Neural cell (in vitro differentiated cells): ENCODE measurements at regions not wholly inside any gene's neighbourhood (a gene's known extent, or its start where the extent isn't known, plus 50 kb on each side); places are given as distances from the start of the nearest gene placed in this dataset.

Source experiments
- H2AFZ ChIP-seq: fragments of 200-600, 300-800 bp; sonication (generic), shearing (Covaris generic); 2 replicates; pipeline ENCODE4 v1.6.0; 2014; ENCODE audit warnings: low read depth, mild to moderate bottlenecking, antibody characterized with exemption, low read length, moderate library complexity
- H3F3A ChIP-seq: fragments of 200-600 bp; shearing (Covaris generic); 2 replicates; pipeline ENCODE4 v1.6.1; 2016; ENCODE audit warnings: mild to moderate bottlenecking, moderate library complexity, mixed read lengths, antibody characterized with exemption, low read length; ENCODE audit not compliant: insufficient read depth, poor library complexity, severe bottlenecking
- H3K27ac ChIP-seq: fragments of 200-600, 300-800 bp; sonication (generic), shearing (Covaris generic); 2 replicates; pipeline ENCODE4 v1.5.1; 2014; ENCODE audit warnings: mild to moderate bottlenecking, low read length, moderate library complexity
- H3K27me3 ChIP-seq: fragments of 300-800, 200-600 bp; sonication (generic), shearing (Covaris generic); 2 replicates; pipeline ENCODE4 v1.6.0; 2014; ENCODE audit warnings: mild to moderate bottlenecking, low read depth, low read length, moderate library complexity; ENCODE audit not compliant: insufficient read depth
- H3K36me3 ChIP-seq: fragments of 300-800, 200-600 bp; sonication (generic), shearing (Covaris generic); 2 replicates; pipeline ENCODE4 v1.5.1; 2014; ENCODE audit warnings: mild to moderate bottlenecking, antibody characterized with exemption, low read length, moderate library complexity; ENCODE audit not compliant: insufficient read depth
- H3K4me2 ChIP-seq: fragments of 300-800, 200-600 bp; sonication (generic), shearing (Covaris generic); 2 replicates; pipeline ENCODE4 v1.6.0; 2014; ENCODE audit warnings: mild to moderate bottlenecking, low read length
- H3K4me3 ChIP-seq: fragments of 300-800, 200-600 bp; sonication (generic), shearing (Covaris generic); 2 replicates; pipeline ENCODE4 v1.5.1; 2014; ENCODE audit warnings: mild to moderate bottlenecking, low read length, moderate library complexity
- H3K79me2 ChIP-seq: fragments of 200-600 bp; shearing (Covaris generic); replicated peaks from 2 replicates; pipeline ENCODE4 v1.6.0; 2014; ENCODE audit warnings: mild to moderate bottlenecking, low read length, moderate library complexity; ENCODE audit not compliant: insufficient read depth
- H3K9ac ChIP-seq: fragments of 300-800, 200-600 bp; sonication (generic), shearing (Covaris generic); 2 replicates; pipeline ENCODE4 v1.6.1; 2016; ENCODE audit warnings: mild to moderate bottlenecking, low read length, mixed read lengths
- H3K9me2 ChIP-seq: fragments of 200-600 bp; shearing (Covaris generic); 2 replicates; pipeline ENCODE4 v1.6.1; 2016; ENCODE audit warnings: mild to moderate bottlenecking, low read length, mixed read lengths; ENCODE audit not compliant: insufficient read depth
- H3K9me3 ChIP-seq: fragments of 200-600, 300-800 bp; sonication (generic), shearing (Covaris generic); 2 replicates; pipeline ENCODE4 v1.6.1; 2016; ENCODE audit warnings: mild to moderate bottlenecking, mixed run types, low read length, moderate library complexity, mixed read lengths
- H4K20me1 ChIP-seq: fragments of 200-600 bp; shearing (Covaris generic); 2 replicates; pipeline ENCODE4 v1.6.1; 2016; ENCODE audit warnings: mild to moderate bottlenecking, mixed run types; ENCODE audit not compliant: insufficient read depth
- CTCF ChIP-seq: fragments of 450-650 bp; IDR thresholded peaks from 2 replicates; pipeline ENCODE4 v1.5.1; 2014; ENCODE audit warnings: antibody characterized with exemption, mild to moderate bottlenecking, moderate library complexity; ENCODE audit not compliant: poor library complexity, severe bottlenecking
- EP300 ChIP-seq: fragments of 450-650 bp; conservative IDR thresholded peaks from 2 replicates; pipeline ENCODE4 v1.6.1; 2014; ENCODE audit warnings: antibody characterized with exemption, mild to moderate bottlenecking, moderate library complexity; ENCODE audit not compliant: poor library complexity, severe bottlenecking
- EZH2 ChIP-seq: fragments of 200-600, 300-800 bp; shearing (Covaris generic), sonication (generic); IDR thresholded peaks from 2 replicates; pipeline ENCODE4 v1.6.1; 2014; ENCODE audit warnings: antibody characterized with exemption, low read length, borderline replicate concordance, mild to moderate bottlenecking; ENCODE audit not compliant: insufficient read depth, poor library complexity, severe bottlenecking
- MXI1 ChIP-seq: fragments of 450-650 bp; conservative IDR thresholded peaks from 2 replicates; pipeline ENCODE4 v1.6.1; 2014; ENCODE audit warnings: antibody characterized with exemption, mild to moderate bottlenecking; ENCODE audit not compliant: poor library complexity, severe bottlenecking
- POLR2AphosphoS5 ChIP-seq: IDR thresholded peaks from 2 replicates; pipeline ENCODE4 v1.6.1; 2012
- RAD21 ChIP-seq: fragments of 450-650 bp; conservative IDR thresholded peaks from 2 replicates; pipeline ENCODE4 v1.6.1; 2014; ENCODE audit warnings: antibody characterized with exemption, mild to moderate bottlenecking, moderate library complexity
- SMC3 ChIP-seq: fragments of 450-650 bp; conservative IDR thresholded peaks from 2 replicates; pipeline ENCODE4 v1.6.1; 2014; ENCODE audit warnings: antibody characterized with exemption, mild to moderate bottlenecking, moderate library complexity; ENCODE audit not compliant: poor library complexity
- TAF1 ChIP-seq: IDR thresholded peaks from 2 replicates; pipeline ENCODE4 v1.6.1; 2012; ENCODE audit warnings: low read depth
- TF ChIP-seq, protein P1 (sequence below): IDR thresholded peaks from 2 replicates; pipeline ENCODE4 v1.6.1; 2012; ENCODE audit warnings: borderline replicate concordance

DNA sequence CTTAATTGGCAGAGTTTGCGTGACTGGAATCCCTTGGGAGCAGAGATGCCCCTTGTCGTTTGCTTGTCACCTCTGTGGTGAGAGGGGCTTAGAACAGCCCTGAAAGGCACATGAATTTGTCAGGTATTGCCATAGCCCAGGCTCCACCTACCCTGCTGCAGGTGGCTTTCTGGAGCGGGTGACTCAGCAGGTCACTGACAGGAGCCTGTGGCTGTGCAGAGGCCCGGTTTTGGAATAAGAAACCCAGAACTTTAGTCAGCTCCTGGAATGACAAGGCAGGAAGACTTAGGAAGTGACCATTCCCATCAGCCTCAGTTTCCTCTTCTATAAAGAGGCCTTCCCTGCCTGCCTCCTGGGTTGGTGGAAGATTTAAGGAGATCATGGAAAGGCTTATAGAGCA lies 539.7 kb downstream of the INSC start:
- H3K9me2 ChIP-seq: no peaks in the 10 kb centered on the region
- TF ChIP-seq, protein P1, sequence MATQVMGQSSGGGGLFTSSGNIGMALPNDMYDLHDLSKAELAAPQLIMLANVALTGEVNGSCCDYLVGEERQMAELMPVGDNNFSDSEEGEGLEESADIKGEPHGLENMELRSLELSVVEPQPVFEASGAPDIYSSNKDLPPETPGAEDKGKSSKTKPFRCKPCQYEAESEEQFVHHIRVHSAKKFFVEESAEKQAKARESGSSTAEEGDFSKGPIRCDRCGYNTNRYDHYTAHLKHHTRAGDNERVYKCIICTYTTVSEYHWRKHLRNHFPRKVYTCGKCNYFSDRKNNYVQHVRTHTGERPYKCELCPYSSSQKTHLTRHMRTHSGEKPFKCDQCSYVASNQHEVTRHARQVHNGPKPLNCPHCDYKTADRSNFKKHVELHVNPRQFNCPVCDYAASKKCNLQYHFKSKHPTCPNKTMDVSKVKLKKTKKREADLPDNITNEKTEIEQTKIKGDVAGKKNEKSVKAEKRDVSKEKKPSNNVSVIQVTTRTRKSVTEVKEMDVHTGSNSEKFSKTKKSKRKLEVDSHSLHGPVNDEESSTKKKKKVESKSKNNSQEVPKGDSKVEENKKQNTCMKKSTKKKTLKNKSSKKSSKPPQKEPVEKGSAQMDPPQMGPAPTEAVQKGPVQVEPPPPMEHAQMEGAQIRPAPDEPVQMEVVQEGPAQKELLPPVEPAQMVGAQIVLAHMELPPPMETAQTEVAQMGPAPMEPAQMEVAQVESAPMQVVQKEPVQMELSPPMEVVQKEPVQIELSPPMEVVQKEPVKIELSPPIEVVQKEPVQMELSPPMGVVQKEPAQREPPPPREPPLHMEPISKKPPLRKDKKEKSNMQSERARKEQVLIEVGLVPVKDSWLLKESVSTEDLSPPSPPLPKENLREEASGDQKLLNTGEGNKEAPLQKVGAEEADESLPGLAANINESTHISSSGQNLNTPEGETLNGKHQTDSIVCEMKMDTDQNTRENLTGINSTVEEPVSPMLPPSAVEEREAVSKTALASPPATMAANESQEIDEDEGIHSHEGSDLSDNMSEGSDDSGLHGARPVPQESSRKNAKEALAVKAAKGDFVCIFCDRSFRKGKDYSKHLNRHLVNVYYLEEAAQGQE: no peak
- TF ChIP-seq SMC3 (no peak), POLR2AphosphoS5 (no peak), RAD21 (no peak), EP300 (no peak), EZH2 (no peak), TAF1 (no peak), MXI1 (no peak), CTCF (no peak)
- no peak overlapping the region for H3K4me3 ChIP-seq
- no peak overlapping the region for H3K9ac ChIP-seq
- H4K20me1 ChIP-seq: no peaks in the 10 kb centered on the region
- H3K27ac ChIP-seq: no peak overlapping the region
- H3K27me3 ChIP-seq: no peaks in the 10 kb centered on the region
- H3K79me2 ChIP-seq: no peaks in the 10 kb centered on the region
- H3K4me2 ChIP-seq: no peak overlapping the region
- H3F3A ChIP-seq: no peaks in the 10 kb centered on the region
- H2AFZ ChIP-seq: no peak overlapping the region
- H3K9me3 ChIP-seq: no peaks in the 10 kb centered on the region
- H3K36me3 ChIP-seq: no peaks in the 10 kb centered on the region

- H2AFZ ChIP-seq: no peak overlapping the region
- H3K36me3 ChIP-seq: no peaks in the 10 kb centered on the region
- no peaks in the 10 kb centered on the region for H3K9me2 ChIP-seq
- H3K27ac ChIP-seq: no peak overlapping the region
- H3F3A ChIP-seq: no peaks in the 10 kb centered on the region
- no peak for TF ChIP-seq MXI1
- no peak for TF ChIP-seq SMC3
- TF ChIP-seq, protein P1: no peak
- TF ChIP-seq EZH2: no peak
- TF ChIP-seq CTCF: no peak
- TF ChIP-seq TAF1: no peak
- TF ChIP-seq EP300: no peak
- TF ChIP-seq RAD21: no peak
- no peak for TF ChIP-seq POLR2AphosphoS5
- H3K4me3 ChIP-seq: no peak overlapping the region
- H3K27me3 ChIP-seq: no peaks in the 10 kb centered on the region
- no peak overlapping the region for H3K4me2 ChIP-seq
- H3K79me2 ChIP-seq: no peaks in the 10 kb centered on the region
- no peaks in the 10 kb centered on the region for H4K20me1 ChIP-seq
- no peak overlapping the region for H3K9ac ChIP-seq
- H3K9me3 ChIP-seq: no peaks in the 10 kb centered on the region
Measured at GRCh38 chr11:15655552-15655951, 540.8 kb downstream of the INSC start.
